GM13977 (cell line): ENCODE measurements at regions not wholly inside any gene's neighbourhood (a gene's known extent, or its start where the extent isn't known, plus 50 kb on each side); places are given as distances from the start of the nearest gene placed in this dataset.

ENCODE experiments used
- DNase-seq: peaks from one replicate; pipeline ENCODE4 v3.0.0; 2012; ENCODE audit warnings: low spot score
- in situ Hi-C: fragments of 300-500 bp; cut with MboI; formaldehyde crosslinking; loops from one replicate; pipeline ENCODE4 v1.12.0; 2022; ENCODE audit warnings: low sequenced_read_pairs, low pct_unique_long_range_greater_than_20kb, mixed read lengths, inconsistent platforms; ENCODE audit not compliant: unreplicated experiment
- TF ChIP-seq, protein P1 (sequence below): IDR thresholded peaks from 2 replicates; pipeline ENCODE4 v1.5.1; 2012; ENCODE audit warnings: mild to moderate bottlenecking, control low read depth; ENCODE audit not compliant: insufficient read depth; ENCODE audit errors: extremely low read depth, missing control alignments

DNA sequence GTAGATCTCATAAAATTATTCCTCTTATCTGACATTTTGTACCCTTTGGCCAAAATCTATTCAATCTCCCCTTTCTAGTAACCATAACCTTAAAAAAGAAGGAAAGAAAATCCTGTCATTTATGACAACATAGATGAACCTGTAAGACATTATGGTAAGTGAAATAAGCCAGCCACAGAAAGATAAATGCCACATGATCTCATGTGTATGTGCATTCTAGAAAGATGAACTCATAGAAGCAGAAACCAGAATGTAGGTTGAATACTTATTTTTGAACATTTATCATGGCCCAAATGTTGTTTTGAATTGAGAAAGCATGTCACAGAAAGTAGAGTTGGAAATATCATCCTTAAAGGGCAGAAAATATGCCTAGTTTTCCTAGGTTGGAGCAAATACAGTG lies 1053.6 kb downstream of the SLC6A15 start:
- in situ Hi-C loops: no loop called here
- no peak for DNase-seq
- TF ChIP-seq, protein P1, sequence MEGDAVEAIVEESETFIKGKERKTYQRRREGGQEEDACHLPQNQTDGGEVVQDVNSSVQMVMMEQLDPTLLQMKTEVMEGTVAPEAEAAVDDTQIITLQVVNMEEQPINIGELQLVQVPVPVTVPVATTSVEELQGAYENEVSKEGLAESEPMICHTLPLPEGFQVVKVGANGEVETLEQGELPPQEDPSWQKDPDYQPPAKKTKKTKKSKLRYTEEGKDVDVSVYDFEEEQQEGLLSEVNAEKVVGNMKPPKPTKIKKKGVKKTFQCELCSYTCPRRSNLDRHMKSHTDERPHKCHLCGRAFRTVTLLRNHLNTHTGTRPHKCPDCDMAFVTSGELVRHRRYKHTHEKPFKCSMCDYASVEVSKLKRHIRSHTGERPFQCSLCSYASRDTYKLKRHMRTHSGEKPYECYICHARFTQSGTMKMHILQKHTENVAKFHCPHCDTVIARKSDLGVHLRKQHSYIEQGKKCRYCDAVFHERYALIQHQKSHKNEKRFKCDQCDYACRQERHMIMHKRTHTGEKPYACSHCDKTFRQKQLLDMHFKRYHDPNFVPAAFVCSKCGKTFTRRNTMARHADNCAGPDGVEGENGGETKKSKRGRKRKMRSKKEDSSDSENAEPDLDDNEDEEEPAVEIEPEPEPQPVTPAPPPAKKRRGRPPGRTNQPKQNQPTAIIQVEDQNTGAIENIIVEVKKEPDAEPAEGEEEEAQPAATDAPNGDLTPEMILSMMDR: no peak

DNA sequence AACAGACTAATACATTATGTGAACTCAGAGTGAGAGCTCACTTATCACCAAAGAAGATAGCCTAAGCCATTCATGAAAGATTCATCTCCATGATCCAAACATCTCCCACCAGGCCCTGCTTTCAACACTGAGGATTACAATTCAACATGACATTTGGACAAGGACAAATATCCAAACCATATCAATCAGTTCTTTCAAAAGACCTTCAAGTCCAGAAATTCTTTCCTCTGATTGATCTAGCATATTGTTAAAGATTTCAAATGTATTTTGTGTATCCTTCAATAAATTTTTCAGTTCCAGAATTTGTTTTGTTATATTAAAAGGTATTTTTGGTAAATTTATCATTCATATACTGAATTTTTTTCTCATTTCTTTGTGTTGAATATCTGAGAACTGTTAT lies 1055.8 kb downstream of the SLC6A15 start:
- in situ Hi-C loops: no loop called here
- DNase-seq: no peak
- TF ChIP-seq, protein P1: no peak

DNA sequence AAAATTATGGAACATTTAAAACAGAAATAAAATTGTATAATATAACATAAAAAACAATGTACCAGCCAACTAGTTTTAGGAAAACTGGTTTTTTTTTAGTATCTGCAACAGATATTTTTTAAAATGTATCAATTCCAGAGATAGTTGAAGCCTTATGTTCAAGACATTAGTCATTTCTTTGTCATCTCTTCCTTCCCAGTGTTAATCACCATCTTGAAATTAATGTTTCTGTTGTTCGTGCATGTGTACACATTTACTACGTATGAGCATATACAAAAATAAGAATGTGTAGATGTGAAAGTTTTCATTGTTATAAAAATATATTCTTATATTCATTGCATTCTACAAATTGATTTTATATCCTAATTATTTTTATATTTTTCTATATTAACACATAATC lies 1062.1 kb downstream of the SLC6A15 start:
- in situ Hi-C loops: no loop called here
- no peak for DNase-seq
- TF ChIP-seq, protein P1: no peak

DNA sequence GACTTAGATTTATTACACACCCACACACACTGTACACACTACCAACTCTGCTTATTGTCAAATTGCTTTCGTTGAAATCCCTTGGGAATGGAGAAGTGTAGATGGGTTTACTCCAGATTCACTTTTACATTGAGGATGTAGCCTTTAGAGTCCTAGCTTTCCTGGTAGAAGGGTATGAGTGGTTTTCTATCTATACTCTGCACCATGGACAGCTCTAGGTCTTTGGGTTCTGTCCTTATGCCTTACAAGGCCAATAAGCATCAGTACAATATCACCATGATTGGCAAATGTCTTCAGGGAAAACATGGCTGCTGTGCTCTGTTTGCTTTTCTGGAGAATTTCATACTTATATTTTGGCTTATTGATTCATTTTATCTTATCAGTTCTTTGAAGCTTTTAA lies 1063.9 kb downstream of the SLC6A15 start:
- TF ChIP-seq, protein P1: no peak
- DNase-seq: no peak
- in situ Hi-C loops: no loop called here

DNA sequence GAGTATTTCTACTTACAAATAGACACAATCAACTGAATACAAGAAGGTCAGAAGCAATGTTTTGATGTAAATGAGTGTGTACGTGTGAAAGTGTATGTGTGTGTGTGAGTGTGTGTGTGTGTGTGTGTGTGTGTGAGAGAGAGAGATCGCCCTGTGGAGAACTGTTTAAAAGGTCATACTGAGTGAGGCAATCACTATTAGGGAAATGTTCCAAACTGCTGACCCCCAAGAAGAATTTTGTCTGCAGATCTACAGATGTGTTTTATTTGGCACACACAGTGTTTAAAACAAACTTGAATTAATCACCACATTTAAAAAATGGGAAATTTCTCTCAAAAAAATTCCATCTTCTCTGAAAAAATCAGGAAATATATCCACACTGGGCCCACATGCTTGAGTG lies 1069.1 kb downstream of the SLC6A15 start:
- in situ Hi-C loops: no loop called here
- no peak for DNase-seq
- TF ChIP-seq, protein P1: no peak

DNA sequence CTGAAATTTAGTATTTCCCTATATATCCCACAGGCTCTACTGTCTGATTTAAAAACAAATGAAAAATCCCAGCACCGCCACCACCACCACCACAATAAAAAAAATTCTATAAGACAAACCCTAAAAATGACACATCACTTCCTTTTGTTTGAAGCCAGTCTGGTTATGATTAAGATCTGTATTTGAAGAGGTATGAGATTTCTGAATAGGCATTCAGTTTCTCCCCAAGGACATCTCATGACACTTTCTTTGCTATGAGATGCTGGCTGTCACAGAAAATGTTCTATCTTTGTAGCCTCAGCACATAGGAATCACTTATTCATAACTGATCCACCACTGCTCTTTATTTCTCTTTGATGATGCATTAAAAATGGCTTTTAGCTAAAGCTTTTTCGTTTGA lies 1071.0 kb downstream of the SLC6A15 start:
- TF ChIP-seq, protein P1: no peak
- peak; percentile 3 for DNase-seq
- in situ Hi-C loops: no loop called here

DNA sequence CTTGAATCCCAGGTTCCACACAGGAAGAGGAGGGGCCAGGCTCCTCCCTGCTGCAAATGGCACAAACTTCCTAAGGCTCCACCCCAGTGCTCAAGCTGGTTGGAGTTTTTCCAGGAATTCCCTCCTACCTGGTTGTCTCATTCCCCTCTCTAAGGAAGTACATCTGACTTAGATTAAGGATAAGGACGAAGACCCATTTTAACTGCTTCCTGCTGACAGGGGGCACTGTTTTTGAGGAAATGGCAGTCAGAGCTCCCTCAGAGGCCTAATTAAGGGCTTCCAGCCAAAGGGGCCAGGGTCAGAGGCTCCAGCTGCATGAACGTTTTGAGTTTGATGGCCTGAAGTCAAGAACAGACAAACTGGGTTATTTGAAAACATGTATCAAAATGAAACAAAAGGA lies 1084.7 kb downstream of the SLC6A15 start:
- TF ChIP-seq, protein P1: no peak
- DNase-seq: no peak
- in situ Hi-C loops: no loop called here
